Fibroblast of lung (primary cell): ENCODE measurements at regions not wholly inside any gene's neighbourhood (a gene's known extent, or its start where the extent isn't known, plus 50 kb on each side); places are given as distances from the start of the nearest gene placed in this dataset.

ENCODE experiments used
- DNase-seq, 2 donors: peaks; one replicate each; pipeline versions ENCODE4 v3.0.0 to v3.0.0-alpha.2; 2010; ENCODE audit warnings: low read depth in 2 of 2
- H2AFZ ChIP-seq: 2 replicates; pipeline ENCODE4 v1.5.1; 2012; ENCODE audit warnings: low read length, control low read depth, inconsistent platforms
- H3K27ac ChIP-seq: 2 replicates; pipeline ENCODE4 v1.5.1; 2011; ENCODE audit warnings: low read length, control low read depth; ENCODE audit not compliant: insufficient read depth
- H3K27me3 ChIP-seq: 2 replicates; pipeline ENCODE4 v1.5.1; 2011; ENCODE audit warnings: mild to moderate bottlenecking, low read length; ENCODE audit not compliant: control insufficient read depth, insufficient read depth
- H3K36me3 ChIP-seq: 2 replicates; pipeline ENCODE4 v1.5.1; 2011; ENCODE audit warnings: low read length; ENCODE audit not compliant: control insufficient read depth, insufficient read depth
- H3K4me1 ChIP-seq: 2 replicates; pipeline ENCODE4 v1.5.1; 2011; ENCODE audit warnings: low read length; ENCODE audit not compliant: control insufficient read depth, insufficient read depth; ENCODE audit errors: extremely low read depth
- H3K4me2 ChIP-seq: 2 replicates; pipeline ENCODE4 v1.5.1; 2011; ENCODE audit warnings: low read length, control low read depth; ENCODE audit not compliant: insufficient read depth; ENCODE audit errors: extremely low read depth
- H3K4me3 ChIP-seq, 4 experiments: fragments of 200-600 bp in 1 of 4; sonication (generic) in 1 of 4; replicated peaks in 1 of 4; 2 replicates each; pipeline ENCODE4 v1.5.1; 2011 to 2016; ENCODE audit warnings: low read length in 4 of 4, low read depth in 3 of 4, mild to moderate bottlenecking in 3 of 4, control low read depth in 2 of 4, inconsistent platforms in 1 of 4, mixed read lengths in 1 of 4; ENCODE audit not compliant: insufficient read depth in 1 of 4; ENCODE audit errors: control extremely low read depth in 1 of 4
- H3K79me2 ChIP-seq: 2 replicates; pipeline ENCODE4 v1.5.1; 2012; ENCODE audit warnings: mild to moderate bottlenecking, low read length, inconsistent platforms; ENCODE audit not compliant: control insufficient read depth, insufficient read depth
- H3K9ac ChIP-seq: 2 replicates; pipeline ENCODE4 v1.5.1; 2011; ENCODE audit warnings: mild to moderate bottlenecking, low read length, control low read depth; ENCODE audit not compliant: insufficient read depth
- H3K9me3 ChIP-seq: 2 replicates; pipeline ENCODE4 v1.5.1; 2012; ENCODE audit warnings: low read depth, low read length; ENCODE audit not compliant: control insufficient read depth, insufficient read depth
- H4K20me1 ChIP-seq: 2 replicates; pipeline ENCODE4 v1.5.1; 2011; ENCODE audit warnings: low read length; ENCODE audit not compliant: control insufficient read depth, insufficient read depth; ENCODE audit errors: extremely low read depth
- EZH2 ChIP-seq: IDR thresholded peaks from 2 replicates; pipeline ENCODE4 v1.5.1; 2012; ENCODE audit warnings: low read length, control low read depth, mild to moderate bottlenecking; ENCODE audit errors: missing control alignments
- TF ChIP-seq, protein P1 (sequence below), 2 donors: IDR thresholded peaks in 1 of 2; conservative IDR thresholded peaks in 1 of 2; 1 replicate in 1 of 2; 2 replicates in 1 of 2; pipeline ENCODE4 v1.5.1; 2011 to 2012; ENCODE audit warnings: low read length in 2 of 2, control low read depth in 1 of 2, inconsistent platforms in 1 of 2, low read depth in 1 of 2, mild to moderate bottlenecking in 1 of 2

DNA sequence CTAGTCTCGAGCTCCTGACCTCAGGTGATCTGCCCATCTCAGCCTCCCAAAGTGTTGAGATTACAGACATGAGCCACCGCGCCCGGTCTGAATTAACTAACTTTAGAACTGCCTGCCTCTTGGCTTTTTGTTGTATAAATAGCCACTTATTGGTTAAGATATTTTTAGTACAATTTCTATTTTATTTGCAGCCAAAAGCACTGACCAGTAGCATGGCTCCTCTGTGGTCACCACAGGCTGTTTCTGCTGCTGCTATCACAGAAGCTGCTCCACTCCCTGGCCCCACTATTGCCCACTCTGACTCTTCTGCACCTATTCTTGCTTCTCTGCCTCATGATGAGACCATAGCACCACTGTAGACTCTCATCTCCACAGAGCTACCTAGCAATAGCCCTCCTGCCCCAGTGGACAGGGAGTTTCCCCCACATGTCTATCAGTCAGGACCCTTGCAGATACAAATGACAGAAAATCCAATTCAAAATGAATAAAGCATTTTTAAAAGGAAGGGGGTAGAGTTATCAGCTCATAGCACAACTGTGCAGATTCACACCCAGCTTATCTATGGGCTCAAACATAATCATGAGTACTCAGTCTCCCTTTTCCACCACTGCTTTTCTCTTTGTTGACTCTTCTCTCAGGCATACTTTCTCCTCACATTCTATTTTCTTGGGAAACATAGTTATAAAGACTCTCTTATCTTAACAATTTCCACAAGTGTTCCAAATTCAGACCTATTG, 151.8 kb upstream of the EPB41L4A start:
- no peak overlapping the region for H3K4me3 ChIP-seq
- H4K20me1 ChIP-seq, result no peaks in the 10 kb centered on the region

GRCh38 chr5:112573441-112573840, 154.4 kb upstream of the EPB41L4A start:
- H3K36me3 ChIP-seq, result no peaks in the 10 kb centered on the region
- no peaks in the 10 kb centered on the region for H3K27me3 ChIP-seq
- H3K4me1 ChIP-seq, result no peaks in the 10 kb centered on the region
- no peak overlapping the region for H3K9ac ChIP-seq
- H4K20me1 ChIP-seq, result no peaks in the 10 kb centered on the region
- H3K4me2 ChIP-seq, result no peak overlapping the region
- no peaks in the 10 kb centered on the region for H3K79me2 ChIP-seq
- H3K27ac ChIP-seq, result no peak overlapping the region
- TF ChIP-seq, protein P1, sequence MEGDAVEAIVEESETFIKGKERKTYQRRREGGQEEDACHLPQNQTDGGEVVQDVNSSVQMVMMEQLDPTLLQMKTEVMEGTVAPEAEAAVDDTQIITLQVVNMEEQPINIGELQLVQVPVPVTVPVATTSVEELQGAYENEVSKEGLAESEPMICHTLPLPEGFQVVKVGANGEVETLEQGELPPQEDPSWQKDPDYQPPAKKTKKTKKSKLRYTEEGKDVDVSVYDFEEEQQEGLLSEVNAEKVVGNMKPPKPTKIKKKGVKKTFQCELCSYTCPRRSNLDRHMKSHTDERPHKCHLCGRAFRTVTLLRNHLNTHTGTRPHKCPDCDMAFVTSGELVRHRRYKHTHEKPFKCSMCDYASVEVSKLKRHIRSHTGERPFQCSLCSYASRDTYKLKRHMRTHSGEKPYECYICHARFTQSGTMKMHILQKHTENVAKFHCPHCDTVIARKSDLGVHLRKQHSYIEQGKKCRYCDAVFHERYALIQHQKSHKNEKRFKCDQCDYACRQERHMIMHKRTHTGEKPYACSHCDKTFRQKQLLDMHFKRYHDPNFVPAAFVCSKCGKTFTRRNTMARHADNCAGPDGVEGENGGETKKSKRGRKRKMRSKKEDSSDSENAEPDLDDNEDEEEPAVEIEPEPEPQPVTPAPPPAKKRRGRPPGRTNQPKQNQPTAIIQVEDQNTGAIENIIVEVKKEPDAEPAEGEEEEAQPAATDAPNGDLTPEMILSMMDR (conservative IDR thresholded peaks at IDR 0.05 in 1 of 2, IDR thresholded peaks at IDR 0.05 in 1 of 2; ENCODE audit: low read depth in 1 of 2, low read length in 2 of 2), result no peak
- no peak for TF ChIP-seq EZH2
- H2AFZ ChIP-seq, result no peak overlapping the region
- no peaks in the 10 kb centered on the region for H3K9me3 ChIP-seq
- H3K4me3 ChIP-seq, result no peak overlapping the region
- no peak for DNase-seq

More for the DNA sequence above, 151.8 kb upstream of the EPB41L4A start:
- no peak overlapping the region for H3K27ac ChIP-seq
- no peak for TF ChIP-seq EZH2
- TF ChIP-seq, protein P1 (conservative IDR thresholded peaks at IDR 0.05 in 1 of 2, IDR thresholded peaks at IDR 0.05 in 1 of 2; ENCODE audit: low read depth in 1 of 2, low read length in 2 of 2), result no peak
- no peak for DNase-seq
- no peaks in the 10 kb centered on the region for H3K27me3 ChIP-seq
- H3K9me3 ChIP-seq, result no peaks in the 10 kb centered on the region
- H3K4me1 ChIP-seq, result no peaks in the 10 kb centered on the region
- H2AFZ ChIP-seq, result no peak overlapping the region
- H3K36me3 ChIP-seq, result no peaks in the 10 kb centered on the region
- no peak overlapping the region for H3K9ac ChIP-seq
- H3K79me2 ChIP-seq, result no peaks in the 10 kb centered on the region
- H3K4me2 ChIP-seq, result no peak overlapping the region

- Histone ChIP-seq H2AFZ (no peak overlapping the region), H3K9me3 (no peaks in the 10 kb centered on the region), H3K4me3 (no peak overlapping the region), H3K4me2 (no peak overlapping the region), H3K36me3 (no peaks in the 10 kb centered on the region), H4K20me1 (no peaks in the 10 kb centered on the region), H3K27me3 (no peaks in the 10 kb centered on the region), H3K9ac (no peak overlapping the region), H3K27ac (no peak overlapping the region), H3K4me1 (no peaks in the 10 kb centered on the region), H3K79me2 (no peaks in the 10 kb centered on the region)
- DNase-seq, result no peak
- TF ChIP-seq, protein P1 (conservative IDR thresholded peaks at IDR 0.05 in 1 of 2, IDR thresholded peaks at IDR 0.05 in 1 of 2; ENCODE audit: low read depth in 1 of 2, low read length in 2 of 2), result no peak
- TF ChIP-seq EZH2, result no peak
Measured at GRCh38 chr5:112574536-112574935, 155.5 kb upstream of the EPB41L4A start.
